GM19328 (cell line): ENCODE measurements at regions not wholly inside any gene's neighbourhood (a gene's known extent, or its start where the extent isn't known, plus 50 kb on each side); places are given as distances from the start of the nearest gene placed in this dataset.

ENCODE experiments used
- ATAC-seq: cut with Tn5 transposase; IDR thresholded peaks from one replicate; pipeline ENCODE4 v1.9.1; 2021; ENCODE audit warnings: mild to moderate bottlenecking, moderate library complexity; ENCODE audit not compliant: unreplicated experiment

- ATAC-seq, result no peak
Measured at GRCh38 chr2:167543721-167544120, 655.4 kb downstream of the XIRP2 start.

GRCh38 chr2:167537743-167538142, 649.5 kb downstream of the XIRP2 start:
- no peak for ATAC-seq

GRCh38 chr2:167534443-167534842, 646.2 kb downstream of the XIRP2 start:
- ATAC-seq, result no peak

GRCh38 chr2:167524786-167525185, 636.5 kb downstream of the XIRP2 start:
- ATAC-seq, result no peak

GRCh38 chr2:167510071-167510759, 621.9 kb downstream of the XIRP2 start:
- no peak for ATAC-seq

- no peak for ATAC-seq
Measured at GRCh38 chr2:167509586-167509985, 621.3 kb downstream of the XIRP2 start.

- ATAC-seq, result no peak
Measured at GRCh38 chr2:167508709-167509108, 620.4 kb downstream of the XIRP2 start.

GRCh38 chr2:167506395-167506794, 618.1 kb downstream of the XIRP2 start:
- ATAC-seq, result no peak

- no peak for ATAC-seq
Measured at GRCh38 chr2:167504695-167505094, 616.4 kb downstream of the XIRP2 start.

- no peak for ATAC-seq
Measured at GRCh38 chr2:167504061-167504460, 615.8 kb downstream of the XIRP2 start.

- no peak for ATAC-seq
Measured at GRCh38 chr2:167501618-167502017, 613.3 kb downstream of the XIRP2 start.

GRCh38 chr2:167493862-167494261, 605.6 kb downstream of the XIRP2 start:
- no peak for ATAC-seq

GRCh38 chr2:167492486-167492885, 604.2 kb downstream of the XIRP2 start:
- no peak for ATAC-seq

- no peak for ATAC-seq
Measured at GRCh38 chr2:167491788-167492187, 603.5 kb downstream of the XIRP2 start.

- no peak for ATAC-seq
Measured at GRCh38 chr2:167490455-167490854, 602.2 kb downstream of the XIRP2 start.

- ATAC-seq, result no peak
Measured at GRCh38 chr2:167489325-167489724, 601.0 kb downstream of the XIRP2 start.

GRCh38 chr2:167487728-167488127, 599.4 kb downstream of the XIRP2 start:
- ATAC-seq, result no peak

GRCh38 chr2:167484875-167485274, 596.6 kb downstream of the XIRP2 start:
- ATAC-seq, result no peak

- no peak for ATAC-seq
Measured at GRCh38 chr2:167480986-167481309, 592.7 kb downstream of the XIRP2 start.

- ATAC-seq, result no peak
Measured at GRCh38 chr2:167480232-167480985, 592.1 kb downstream of the XIRP2 start.

- no peak for ATAC-seq
Measured at GRCh38 chr2:167478196-167478595, 589.9 kb downstream of the XIRP2 start.

GRCh38 chr2:167475791-167476190, 587.5 kb downstream of the XIRP2 start:
- no peak for ATAC-seq

GRCh38 chr2:167471734-167472133, 583.5 kb downstream of the XIRP2 start:
- ATAC-seq, result no peak
